Uterus (tissue), 3 donors: ENCODE measurements at regions not wholly inside any gene's neighbourhood (a gene's known extent, or its start where the extent isn't known, plus 50 kb on each side); places are given as distances from the start of the nearest gene placed in this dataset.

ENCODE experiments used
- DNase-seq, 2 donors: peaks; one replicate each; pipeline ENCODE4 v3.0.0-alpha.2; 2019 to 2020
- H3K27ac ChIP-seq, 2 donors: fragments of 200-600 bp; sonication (generic); 1 replicate in 1 of 2; 2 replicates in 1 of 2; pipeline ENCODE4 v1.5.1; 2016 to 2018
- H3K27me3 ChIP-seq, 2 donors: fragments of 200-600 bp; sonication (generic); one replicate each; pipeline ENCODE4 v1.5.1; 2018 to 2019; ENCODE audit warnings: control low read depth in 1 of 2
- H3K36me3 ChIP-seq, 2 donors: fragments of 200-600 bp; sonication (generic); one replicate each; pipeline ENCODE4 v1.5.1; 2019; ENCODE audit warnings: control low read depth in 1 of 2
- H3K4me1 ChIP-seq, 2 donors: fragments of 200-600 bp; sonication (generic); one replicate each; pipeline ENCODE4 v1.5.1; 2018 to 2019; ENCODE audit warnings: control low read depth in 1 of 2
- H3K4me3 ChIP-seq, 2 donors: fragments of 200-600 bp; sonication (generic); 1 replicate in 1 of 2; 2 replicates in 1 of 2; pipeline ENCODE4 v1.5.1; 2018 to 2019; ENCODE audit warnings: mild to moderate bottlenecking in 1 of 2
- H3K9me3 ChIP-seq, 2 donors: fragments of 200-600 bp; sonication (generic); one replicate each; pipeline ENCODE4 v1.5.1; 2019; ENCODE audit warnings: control low read depth in 1 of 2
- POLR2A ChIP-seq, 2 donors: fragments of 450-650 bp; IDR thresholded peaks; one replicate each; pipeline ENCODE4 v1.6.1; 2016; ENCODE audit warnings: antibody characterized with exemption in 2 of 2, mild to moderate bottlenecking in 1 of 2, moderate library complexity in 1 of 2
- intact Hi-C: fragments of 100-400 bp; cut with DNase I; formaldehyde crosslinking; loops from one replicate; pipeline ENCODE4 v1.15.1; 2023; ENCODE audit warnings: low total_unique reads
- TF ChIP-seq, protein P1 (sequence below), 4 experiments: fragments of 200-600 bp in 2 of 4; fragments of 450-650 bp in 2 of 4; sonication (generic) in 2 of 4; IDR thresholded peaks; one replicate each; pipeline ENCODE4 v1.5.1; 2016 to 2019; ENCODE audit warnings: antibody characterized with exemption in 4 of 4, mild to moderate bottlenecking in 2 of 4, moderate library complexity in 1 of 4
- donor health status: DM: yes; HTN: yes; CAD: no.

DNA sequence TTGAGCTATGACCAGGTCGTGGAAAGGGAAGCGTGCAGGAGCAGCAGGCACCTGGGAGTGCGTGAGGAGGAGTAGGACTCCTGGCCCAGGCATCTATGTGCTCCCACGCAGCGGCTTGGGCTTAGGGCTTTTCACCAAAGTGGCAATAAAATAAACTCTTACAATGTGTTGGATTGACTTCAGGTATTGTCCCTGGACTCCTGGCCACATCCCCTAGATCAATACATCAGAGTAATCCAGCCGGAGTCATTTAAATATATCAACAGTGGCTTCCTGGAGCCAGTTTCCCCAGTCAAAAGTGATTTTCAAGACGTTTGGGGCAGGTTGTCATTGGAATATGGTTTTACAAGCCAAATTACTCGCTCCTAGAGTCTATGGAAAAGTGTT lies 344.4 kb downstream of the WDR11 start:
- DNase-seq: no peak
- H3K4me3 ChIP-seq: no peak overlapping the region
- no peaks in the 10 kb centered on the region for H3K4me1 ChIP-seq
- no peaks in the 10 kb centered on the region for H3K36me3 ChIP-seq
- intact Hi-C loops: no loop called here
- H3K27ac ChIP-seq: peak overlapping the region in 1 of 2 donors; percentile 44
- TF ChIP-seq, protein P1, sequence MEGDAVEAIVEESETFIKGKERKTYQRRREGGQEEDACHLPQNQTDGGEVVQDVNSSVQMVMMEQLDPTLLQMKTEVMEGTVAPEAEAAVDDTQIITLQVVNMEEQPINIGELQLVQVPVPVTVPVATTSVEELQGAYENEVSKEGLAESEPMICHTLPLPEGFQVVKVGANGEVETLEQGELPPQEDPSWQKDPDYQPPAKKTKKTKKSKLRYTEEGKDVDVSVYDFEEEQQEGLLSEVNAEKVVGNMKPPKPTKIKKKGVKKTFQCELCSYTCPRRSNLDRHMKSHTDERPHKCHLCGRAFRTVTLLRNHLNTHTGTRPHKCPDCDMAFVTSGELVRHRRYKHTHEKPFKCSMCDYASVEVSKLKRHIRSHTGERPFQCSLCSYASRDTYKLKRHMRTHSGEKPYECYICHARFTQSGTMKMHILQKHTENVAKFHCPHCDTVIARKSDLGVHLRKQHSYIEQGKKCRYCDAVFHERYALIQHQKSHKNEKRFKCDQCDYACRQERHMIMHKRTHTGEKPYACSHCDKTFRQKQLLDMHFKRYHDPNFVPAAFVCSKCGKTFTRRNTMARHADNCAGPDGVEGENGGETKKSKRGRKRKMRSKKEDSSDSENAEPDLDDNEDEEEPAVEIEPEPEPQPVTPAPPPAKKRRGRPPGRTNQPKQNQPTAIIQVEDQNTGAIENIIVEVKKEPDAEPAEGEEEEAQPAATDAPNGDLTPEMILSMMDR (IDR thresholded peaks at IDR 0.05): no peak
- TF ChIP-seq POLR2A (IDR thresholded peaks at IDR 0.05): no peak
- H3K27me3 ChIP-seq: no peaks in the 10 kb centered on the region
- no peaks in the 10 kb centered on the region for H3K9me3 ChIP-seq

DNA sequence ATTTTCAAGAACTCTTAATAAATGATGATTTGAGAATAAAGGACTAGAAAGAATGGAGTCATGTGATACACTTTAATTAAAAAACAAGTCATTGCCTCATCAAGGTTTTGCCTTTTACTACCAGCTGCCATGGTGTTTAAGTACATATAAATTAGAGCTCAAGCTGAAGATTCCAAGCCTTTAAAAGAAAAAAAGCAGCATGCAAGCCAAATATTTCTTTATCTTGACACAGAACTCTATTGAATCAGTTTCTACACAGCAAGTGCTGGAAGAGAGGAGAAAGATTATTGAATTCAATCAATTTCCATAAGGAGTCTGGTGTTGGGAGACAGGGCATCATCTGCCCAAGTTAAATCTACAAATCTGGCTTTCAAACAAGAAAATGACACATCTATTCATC lies 347.9 kb downstream of the WDR11 start:
- Histone ChIP-seq H3K9me3 (no peaks in the 10 kb centered on the region), H3K27ac (no peak overlapping the region), H3K4me3 (no peak overlapping the region), H3K36me3 (no peaks in the 10 kb centered on the region), H3K4me1 (no peaks in the 10 kb centered on the region), H3K27me3 (no peaks in the 10 kb centered on the region)
- TF ChIP-seq POLR2A (IDR thresholded peaks at IDR 0.05): no peak
- TF ChIP-seq, protein P1 (IDR thresholded peaks at IDR 0.05): no peak
- no peak for DNase-seq
- intact Hi-C loops: no loop called here

DNA sequence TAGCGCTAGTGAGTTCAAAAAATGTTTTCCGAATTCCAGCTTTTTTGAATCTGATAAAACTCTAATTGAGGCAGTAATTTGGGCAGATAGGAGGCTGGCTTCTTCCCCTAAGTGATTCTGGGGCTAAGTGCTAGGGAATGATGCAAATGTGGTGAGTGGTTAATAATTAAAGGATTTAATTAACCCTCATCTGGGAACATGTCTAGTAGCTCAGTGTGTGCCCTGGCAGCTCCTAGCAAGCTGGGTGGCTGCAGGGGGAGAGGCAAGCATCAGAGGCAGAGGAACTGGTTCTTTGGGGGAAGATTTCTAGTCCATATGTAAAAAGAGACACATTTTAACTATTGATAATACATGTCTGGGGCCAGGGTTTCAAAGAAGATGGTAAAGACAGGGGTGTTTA lies 354.5 kb downstream of the WDR11 start:
- no peaks in the 10 kb centered on the region for H3K4me1 ChIP-seq
- no peaks in the 10 kb centered on the region for H3K36me3 ChIP-seq
- TF ChIP-seq, protein P1 (IDR thresholded peaks at IDR 0.05): no peak
- no peak for TF ChIP-seq POLR2A (IDR thresholded peaks at IDR 0.05)
- no peak overlapping the region for H3K4me3 ChIP-seq
- no peak overlapping the region for H3K27ac ChIP-seq
- intact Hi-C loops: no loop called here
- DNase-seq: no peak
- no peaks in the 10 kb centered on the region for H3K9me3 ChIP-seq
- H3K27me3 ChIP-seq: no peaks in the 10 kb centered on the region

DNA sequence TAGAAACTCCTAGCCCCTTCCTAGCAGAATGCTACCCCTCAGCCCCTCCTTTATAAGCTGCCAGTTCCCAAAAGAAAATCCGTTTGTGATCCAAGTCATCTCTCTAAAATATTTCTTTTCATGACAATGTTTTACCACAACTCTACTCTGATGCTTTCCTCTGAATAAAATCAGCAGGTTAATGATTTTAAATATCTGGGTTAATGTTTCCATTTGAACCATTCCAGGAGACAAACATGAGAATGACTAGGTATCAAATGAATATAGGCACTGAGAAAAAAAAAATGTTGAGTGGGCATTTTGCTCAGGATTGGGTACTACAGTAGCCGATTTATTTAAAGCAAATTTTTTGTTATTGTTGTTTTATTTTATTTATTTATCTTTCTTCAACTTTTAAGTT lies 360.3 kb downstream of the WDR11 start:
- intact Hi-C loops: no loop called here
- TF ChIP-seq POLR2A (IDR thresholded peaks at IDR 0.05): no peak
- TF ChIP-seq, protein P1 (IDR thresholded peaks at IDR 0.05): no peak
- Histone ChIP-seq H3K4me1 (no peaks in the 10 kb centered on the region), H3K9me3 (no peaks in the 10 kb centered on the region), H3K27me3 (no peaks in the 10 kb centered on the region), H3K4me3 (no peak overlapping the region), H3K27ac (no peak overlapping the region), H3K36me3 (no peaks in the 10 kb centered on the region)
- no peak for DNase-seq

DNA sequence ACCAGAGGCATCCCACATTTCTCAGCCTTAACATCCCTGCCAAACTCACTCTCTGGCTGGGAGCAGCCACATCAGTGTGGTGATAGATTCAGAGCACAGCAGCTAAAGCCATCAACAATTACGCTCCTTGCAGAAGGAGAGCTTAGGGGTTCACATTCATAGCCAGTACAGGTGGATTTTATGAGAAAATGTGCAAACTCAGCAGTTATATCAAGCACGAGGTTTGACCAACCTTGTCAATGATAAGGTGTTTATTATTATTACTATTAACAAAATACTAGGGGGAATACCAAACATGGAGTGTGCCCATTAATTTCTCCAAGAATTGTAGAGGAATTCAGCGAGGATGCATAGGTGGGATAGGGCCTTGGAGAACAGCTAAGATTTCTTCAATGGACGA lies 362.3 kb downstream of the WDR11 start:
- TF ChIP-seq POLR2A (IDR thresholded peaks at IDR 0.05): no peak
- TF ChIP-seq, protein P1 (IDR thresholded peaks at IDR 0.05): no peak

More for the DNA sequence above, 362.3 kb downstream of the WDR11 start:
- no peaks in the 10 kb centered on the region for H3K36me3 ChIP-seq
- no peak for DNase-seq
- no peaks in the 10 kb centered on the region for H3K4me1 ChIP-seq
- no peaks in the 10 kb centered on the region for H3K27me3 ChIP-seq
- no peak overlapping the region for H3K4me3 ChIP-seq
- H3K9me3 ChIP-seq: no peaks in the 10 kb centered on the region
- intact Hi-C loops: no loop called here
- H3K27ac ChIP-seq: no peak overlapping the region
